ENCODE measurements at regions not wholly inside any gene's neighbourhood (a gene's known extent, or its start where the extent isn't known, plus 50 kb on each side); places are given as distances from the start of the nearest gene placed in this dataset.

- ChIA-PET CTCF (no interaction called here), POLR2A (no interaction called here)
- Mint-ChIP-seq H3K4me3 (no peak overlapping the region), H3K27me3 (no peaks in the 10 kb centered on the region), H3K27ac (no peak overlapping the region), H3K36me3 (no peaks in the 10 kb centered on the region), H3K4me1 (no peaks in the 10 kb centered on the region), H3K9me3 (peaks cover 0 to 9% (median 1%) of the 10 kb centered on the region in 5 donors)
- Histone ChIP-seq H3K27ac (ENCODE audit: low read depth, low read length) (no peak overlapping the region), H3K9me3 (ENCODE audit: low read length) (no peaks in the 10 kb centered on the region), H3K36me3 (ENCODE audit: insufficient read depth, low read length) (no peaks in the 10 kb centered on the region), H3K4me3 (ENCODE audit: low read length) (no peak overlapping the region), H3K27me3 (ENCODE audit: insufficient read depth, low read length, poor library complexity, severe bottlenecking) (no peaks in the 10 kb centered on the region), H3K4me1 (ENCODE audit: insufficient read depth, low read length) (no peaks in the 10 kb centered on the region)
- no peak for DNase-seq
Measured at GRCh38 chr18:52087140-52087539, 252.9 kb upstream of the DCC start.

- no peak overlapping the region for H3K27ac ChIP-seq (ENCODE audit: low read depth, low read length)
- no peak overlapping the region for H3K4me3 Mint-ChIP-seq
- no peaks in the 10 kb centered on the region for H3K36me3 ChIP-seq (ENCODE audit: insufficient read depth, low read length)
- no peaks in the 10 kb centered on the region for H3K27me3 Mint-ChIP-seq
- H3K36me3 Mint-ChIP-seq: no peaks in the 10 kb centered on the region
- ChIA-PET POLR2A (no interaction called here), CTCF (no interaction called here)
- H3K27ac Mint-ChIP-seq: no peak overlapping the region
- no peaks in the 10 kb centered on the region for H3K27me3 ChIP-seq (ENCODE audit: insufficient read depth, low read length, poor library complexity, severe bottlenecking)
- peaks cover 0 to 9% (median 2%) of the 10 kb centered on the region in 5 donors for H3K9me3 Mint-ChIP-seq
- H3K4me3 ChIP-seq (ENCODE audit: low read length): no peak overlapping the region
- H3K4me1 ChIP-seq (ENCODE audit: insufficient read depth, low read length): no peaks in the 10 kb centered on the region
- no peaks in the 10 kb centered on the region for H3K9me3 ChIP-seq (ENCODE audit: low read length)
- H3K4me1 Mint-ChIP-seq: no peaks in the 10 kb centered on the region
- DNase-seq: no peak
Measured at GRCh38 chr18:52090005-52090404, 250.0 kb upstream of the DCC start.

- Mint-ChIP-seq H3K4me3 (no peak overlapping the region), H3K36me3 (no peaks in the 10 kb centered on the region), H3K4me1 (no peaks in the 10 kb centered on the region), H3K9me3 (peaks cover 0 to 9% (median 2%) of the 10 kb centered on the region in 5 donors), H3K27ac (no peak overlapping the region), H3K27me3 (no peaks in the 10 kb centered on the region)
- ChIA-PET CTCF (no interaction called here), POLR2A (no interaction called here)
- no peak for DNase-seq
- Histone ChIP-seq H3K36me3 (ENCODE audit: insufficient read depth, low read length) (no peaks in the 10 kb centered on the region), H3K27me3 (ENCODE audit: insufficient read depth, low read length, poor library complexity, severe bottlenecking) (no peaks in the 10 kb centered on the region), H3K9me3 (ENCODE audit: low read length) (no peaks in the 10 kb centered on the region), H3K4me3 (ENCODE audit: low read length) (no peak overlapping the region), H3K4me1 (ENCODE audit: insufficient read depth, low read length) (no peaks in the 10 kb centered on the region), H3K27ac (ENCODE audit: low read depth, low read length) (no peak overlapping the region)
Measured at GRCh38 chr18:52093171-52093570, 246.8 kb upstream of the DCC start.

- H3K9me3 Mint-ChIP-seq: peaks cover 0 to 14% (median 0%) of the 10 kb centered on the region in 5 donors
- no peaks in the 10 kb centered on the region for H3K27me3 ChIP-seq (ENCODE audit: insufficient read depth, low read length, poor library complexity, severe bottlenecking)
- peak overlapping the region in 1 of 8 donors; percentile 40 for H3K27ac Mint-ChIP-seq
- H3K36me3 Mint-ChIP-seq: no peaks in the 10 kb centered on the region
- H3K27ac ChIP-seq (ENCODE audit: low read depth, low read length): no peak overlapping the region
- no peaks in the 10 kb centered on the region for H3K4me1 ChIP-seq (ENCODE audit: insufficient read depth, low read length)
- no peak overlapping the region for H3K4me3 ChIP-seq (ENCODE audit: low read length)
- H3K36me3 ChIP-seq (ENCODE audit: insufficient read depth, low read length): no peaks in the 10 kb centered on the region
- no peaks in the 10 kb centered on the region for H3K4me1 Mint-ChIP-seq
- no peaks in the 10 kb centered on the region for H3K27me3 Mint-ChIP-seq
- H3K9me3 ChIP-seq (ENCODE audit: low read length): no peaks in the 10 kb centered on the region
- CTCF ChIA-PET: no interaction called here
- no peak overlapping the region for H3K4me3 Mint-ChIP-seq
- POLR2A ChIA-PET: no interaction called here
- DNase-seq: no peak
Measured at GRCh38 chr18:52118684-52119083, 221.3 kb upstream of the DCC start.

GRCh38 chr18:52130624-52131301 is 209.2 kb upstream of the DCC start:
- CTCF ChIA-PET: no interaction called here

GRCh38 chr18:52131845-52132244 is 208.2 kb upstream of the DCC start:
- Mint-ChIP-seq H3K4me1 (no peaks in the 10 kb centered on the region), H3K4me3 (no peak overlapping the region), H3K36me3 (no peaks in the 10 kb centered on the region), H3K27ac (peak overlapping the region in 1 of 8 donors; percentile 47), H3K9me3 (peaks cover 5 to 9% (median 6%) of the 10 kb centered on the region in 5 donors), H3K27me3 (no peaks in the 10 kb centered on the region)
- Histone ChIP-seq H3K36me3 (ENCODE audit: insufficient read depth, low read length) (no peaks in the 10 kb centered on the region), H3K9me3 (ENCODE audit: low read length) (no peaks in the 10 kb centered on the region), H3K4me1 (ENCODE audit: insufficient read depth, low read length) (no peaks in the 10 kb centered on the region), H3K27ac (ENCODE audit: low read depth, low read length) (no peak overlapping the region), H3K4me3 (ENCODE audit: low read length) (no peak overlapping the region), H3K27me3 (ENCODE audit: insufficient read depth, low read length, poor library complexity, severe bottlenecking) (no peaks in the 10 kb centered on the region)
- POLR2A ChIA-PET: no interaction called here
- DNase-seq: no peak
- CTCF ChIA-PET: no interaction called here

More at GRCh38 chr18:52130624-52131301, 209.2 kb upstream of the DCC start:
- no peaks in the 10 kb centered on the region for H3K27me3 ChIP-seq (ENCODE audit: insufficient read depth, low read length, poor library complexity, severe bottlenecking)
- Mint-ChIP-seq H3K9me3 (peaks cover 0 to 5% (median 4%) of the 10 kb centered on the region in 5 donors), H3K4me3 (no peak overlapping the region), H3K27me3 (no peaks in the 10 kb centered on the region), H3K36me3 (no peaks in the 10 kb centered on the region), H3K4me1 (no peaks in the 10 kb centered on the region), H3K27ac (no peak overlapping the region)
- H3K36me3 ChIP-seq (ENCODE audit: insufficient read depth, low read length): no peaks in the 10 kb centered on the region
- no peaks in the 10 kb centered on the region for H3K9me3 ChIP-seq (ENCODE audit: low read length)
- no peak overlapping the region for H3K27ac ChIP-seq (ENCODE audit: low read depth, low read length)
- POLR2A ChIA-PET: no interaction called here
- no peak overlapping the region for H3K4me3 ChIP-seq (ENCODE audit: low read length)
- H3K4me1 ChIP-seq (ENCODE audit: insufficient read depth, low read length): no peaks in the 10 kb centered on the region
- DNase-seq: no peak

GRCh38 chr18:52136532-52136931 is 203.5 kb upstream of the DCC start:
- H3K36me3 Mint-ChIP-seq: no peaks in the 10 kb centered on the region
- no peaks in the 10 kb centered on the region for H3K4me1 Mint-ChIP-seq
- H3K27me3 ChIP-seq (ENCODE audit: insufficient read depth, low read length, poor library complexity, severe bottlenecking): no peaks in the 10 kb centered on the region
- H3K27ac Mint-ChIP-seq: no peak overlapping the region
- H3K4me3 ChIP-seq (ENCODE audit: low read length): no peak overlapping the region
- H3K27ac ChIP-seq (ENCODE audit: low read depth, low read length): no peak overlapping the region
- POLR2A ChIA-PET: no interaction called here
- H3K36me3 ChIP-seq (ENCODE audit: insufficient read depth, low read length): no peaks in the 10 kb centered on the region
- no peaks in the 10 kb centered on the region for H3K27me3 Mint-ChIP-seq
- CTCF ChIA-PET: no interaction called here
- DNase-seq: no peak
- no peak overlapping the region for H3K4me3 Mint-ChIP-seq
- no peaks in the 10 kb centered on the region for H3K9me3 ChIP-seq (ENCODE audit: low read length)
- peaks cover 2 to 21% (median 9%) of the 10 kb centered on the region in 5 donors for H3K9me3 Mint-ChIP-seq
- no peaks in the 10 kb centered on the region for H3K4me1 ChIP-seq (ENCODE audit: insufficient read depth, low read length)

- DNase-seq: no peak
- Mint-ChIP-seq H3K36me3 (no peaks in the 10 kb centered on the region), H3K9me3 (peaks cover 0 to 32% (median 10%) of the 10 kb centered on the region in 5 donors), H3K27ac (no peak overlapping the region), H3K4me3 (no peak overlapping the region), H3K27me3 (no peaks in the 10 kb centered on the region), H3K4me1 (no peaks in the 10 kb centered on the region)
- Histone ChIP-seq H3K4me3 (ENCODE audit: low read length) (no peak overlapping the region), H3K9me3 (ENCODE audit: low read length) (no peaks in the 10 kb centered on the region), H3K36me3 (ENCODE audit: insufficient read depth, low read length) (no peaks in the 10 kb centered on the region), H3K4me1 (ENCODE audit: insufficient read depth, low read length) (no peaks in the 10 kb centered on the region), H3K27ac (ENCODE audit: low read depth, low read length) (no peak overlapping the region), H3K27me3 (ENCODE audit: insufficient read depth, low read length, poor library complexity, severe bottlenecking) (no peaks in the 10 kb centered on the region)
- POLR2A ChIA-PET: no interaction called here
- CTCF ChIA-PET: no interaction called here
Measured at GRCh38 chr18:52140986-52141385, 199.0 kb upstream of the DCC start.

GRCh38 chr18:52150050-52150449 is 189.9 kb upstream of the DCC start:
- no peak overlapping the region for H3K4me3 ChIP-seq (ENCODE audit: low read length)
- Mint-ChIP-seq H3K9me3 (peaks cover 0 to 14% (median 4%) of the 10 kb centered on the region in 5 donors), H3K27me3 (peaks cover 0 to 2% of the 10 kb centered on the region in 2 donors), H3K27ac (no peak overlapping the region), H3K4me1 (no peaks in the 10 kb centered on the region), H3K4me3 (no peak overlapping the region), H3K36me3 (no peaks in the 10 kb centered on the region)
- ChIA-PET CTCF (no interaction called here), POLR2A (no interaction called here)
- H3K36me3 ChIP-seq (ENCODE audit: insufficient read depth, low read length): no peaks in the 10 kb centered on the region
- no peaks in the 10 kb centered on the region for H3K4me1 ChIP-seq (ENCODE audit: insufficient read depth, low read length)
- H3K27ac ChIP-seq (ENCODE audit: low read depth, low read length): no peak overlapping the region
- H3K27me3 ChIP-seq (ENCODE audit: insufficient read depth, low read length, poor library complexity, severe bottlenecking): no peaks in the 10 kb centered on the region
- H3K9me3 ChIP-seq (ENCODE audit: low read length): no peaks in the 10 kb centered on the region
- DNase-seq: no peak
